SU-DHL-6 (cell line): ENCODE measurements at regions not wholly inside any gene's neighbourhood (a gene's known extent, or its start where the extent isn't known, plus 50 kb on each side); places are given as distances from the start of the nearest gene placed in this dataset.

Experiments used
- CTCF ChIP-seq: fragments of 200-600 bp; sonication (generic); IDR thresholded peaks from one replicate; pipeline ENCODE4 v1.5.1; 2017; ENCODE audit warnings: antibody characterized with exemption, mild to moderate bottlenecking, low read length, moderate library complexity; ENCODE audit not compliant: insufficient read depth, poor library complexity, severe bottlenecking
- EZH2phosphoT487 ChIP-seq: fragments of 200-600 bp; sonication (generic), shearing (Covaris generic); conservative IDR thresholded peaks from 2 replicates; pipeline ENCODE4 v1.6.1; 2018; ENCODE audit warnings: mild to moderate bottlenecking, antibody characterized with exemption, low read length, moderate library complexity, mixed read lengths

- TF ChIP-seq CTCF (no peak), EZH2phosphoT487 (no peak)
These were observed 232.3 kb upstream of the ITGA4 start for GRCh38 chr2:181224866-181225265.
